ELR (cell line): ENCODE measurements at regions not wholly inside any gene's neighbourhood (a gene's known extent, or its start where the extent isn't known, plus 50 kb on each side); places are given as distances from the start of the nearest gene placed in this dataset.

Experiments
- DNase-seq: peaks from one replicate; pipeline ENCODE4 v3.0.0-alpha.2; 2015; ENCODE audit warnings: low read depth

- DNase-seq, result no peak
These were observed 288.2 kb upstream of the CHST9 start for GRCh38 chr18:27473318-27473717.

GRCh38 chr18:27467073-27467472 lies 282.0 kb upstream of the CHST9 start:
- DNase-seq, result no peak

GRCh38 chr18:27461957-27462356 lies 276.8 kb upstream of the CHST9 start:
- DNase-seq, result no peak

GRCh38 chr18:27449104-27449503 lies 264.0 kb upstream of the CHST9 start:
- DNase-seq, result no peak

GRCh38 chr18:27447930-27448329 lies 262.8 kb upstream of the CHST9 start:
- no peak for DNase-seq

- no peak for DNase-seq
These were observed 262.4 kb upstream of the CHST9 start for GRCh38 chr18:27447451-27447881.

GRCh38 chr18:27430595-27430994 lies 245.5 kb upstream of the CHST9 start:
- no peak for DNase-seq

- DNase-seq, result no peak
These were observed 243.8 kb upstream of the CHST9 start for GRCh38 chr18:27428716-27429475.

GRCh38 chr18:27428120-27428519 lies 243.0 kb upstream of the CHST9 start:
- peak; percentile 0 for DNase-seq

GRCh38 chr18:27423581-27423980 lies 238.5 kb upstream of the CHST9 start:
- no peak for DNase-seq

- DNase-seq, result no peak
These were observed 234.5 kb upstream of the CHST9 start for GRCh38 chr18:27419646-27420045.

GRCh38 chr18:27415495-27415894 lies 230.4 kb upstream of the CHST9 start:
- DNase-seq, result no peak

GRCh38 chr18:27414682-27415081 lies 229.6 kb upstream of the CHST9 start:
- no peak for DNase-seq

GRCh38 chr18:27413495-27414401 lies 228.6 kb upstream of the CHST9 start:
- peak; percentile 10 for DNase-seq

GRCh38 chr18:27412556-27412955 lies 227.4 kb upstream of the CHST9 start:
- DNase-seq, result no peak

- no peak for DNase-seq
These were observed 226.8 kb upstream of the CHST9 start for GRCh38 chr18:27411911-27412310.

GRCh38 chr18:27411013-27411412 lies 225.9 kb upstream of the CHST9 start:
- DNase-seq, result no peak

GRCh38 chr18:27404855-27405254 lies 219.7 kb upstream of the CHST9 start:
- no peak for DNase-seq

- no peak for DNase-seq
These were observed 214.9 kb upstream of the CHST9 start for GRCh38 chr18:27400001-27400400.

GRCh38 chr18:27395752-27396151 lies 210.6 kb upstream of the CHST9 start:
- no peak for DNase-seq

GRCh38 chr18:27394687-27395086 lies 209.6 kb upstream of the CHST9 start:
- DNase-seq, result no peak

- DNase-seq, result no peak
These were observed 197.6 kb upstream of the CHST9 start for GRCh38 chr18:27382567-27383216.
